HEK293T (cell line): ENCODE measurements at regions not wholly inside any gene's neighbourhood (a gene's known extent, or its start where the extent isn't known, plus 50 kb on each side); places are given as distances from the start of the nearest gene placed in this dataset.

Source experiments
- ARNT ChIP-seq: fragments of 450-650 bp; IDR thresholded peaks from 2 replicates; pipeline ENCODE4 v1.6.1; 2017; ENCODE audit warnings: mild to moderate bottlenecking
- BHLHE40 ChIP-seq: fragments of 450-650 bp; IDR thresholded peaks from 2 replicates; pipeline ENCODE4 v1.6.1; 2016; ENCODE audit warnings: mild to moderate bottlenecking, moderate library complexity, borderline replicate concordance
- FOXK2 ChIP-seq: fragments of 450-650 bp; IDR thresholded peaks from 2 replicates; pipeline ENCODE4 v1.6.1; 2016; ENCODE audit warnings: mild to moderate bottlenecking
- FOXM1 ChIP-seq: fragments of 450-650 bp; IDR thresholded peaks from 2 replicates; pipeline ENCODE4 v1.6.1; 2017; ENCODE audit warnings: mild to moderate bottlenecking, borderline replicate concordance
- HDGF ChIP-seq: fragments of 450-650 bp; IDR thresholded peaks from 2 replicates; pipeline ENCODE4 v1.6.1; 2017; ENCODE audit warnings: antibody characterized with exemption, borderline replicate concordance
- L3MBTL2 ChIP-seq: fragments of 450-650 bp; conservative IDR thresholded peaks from 2 replicates; pipeline ENCODE4 v1.6.1; 2016; ENCODE audit warnings: mild to moderate bottlenecking
- LEF1 ChIP-seq: fragments of 450-650 bp; IDR thresholded peaks from 2 replicates; pipeline ENCODE4 v1.6.1; 2017; ENCODE audit warnings: mild to moderate bottlenecking, borderline replicate concordance
- NFRKB ChIP-seq: fragments of 450-650 bp; IDR thresholded peaks from 2 replicates; pipeline ENCODE4 v1.6.1; 2016; ENCODE audit warnings: mild to moderate bottlenecking, moderate library complexity
- SP1 ChIP-seq: fragments of 450-650 bp; IDR thresholded peaks from 2 replicates; pipeline ENCODE4 v1.6.1; 2017
- SUZ12 ChIP-seq: fragments of 450-650 bp; IDR thresholded peaks from 2 replicates; pipeline ENCODE4 v1.6.1; 2016; ENCODE audit warnings: mild to moderate bottlenecking
- TARDBP ChIP-seq: fragments of 450-650 bp; IDR thresholded peaks from 2 replicates; pipeline ENCODE4 v1.6.1; 2016
- TF ChIP-seq, protein P1 (sequence below): fragments of 450-650 bp; IDR thresholded peaks from 2 replicates; pipeline ENCODE4 v1.6.1; 2016

DNA sequence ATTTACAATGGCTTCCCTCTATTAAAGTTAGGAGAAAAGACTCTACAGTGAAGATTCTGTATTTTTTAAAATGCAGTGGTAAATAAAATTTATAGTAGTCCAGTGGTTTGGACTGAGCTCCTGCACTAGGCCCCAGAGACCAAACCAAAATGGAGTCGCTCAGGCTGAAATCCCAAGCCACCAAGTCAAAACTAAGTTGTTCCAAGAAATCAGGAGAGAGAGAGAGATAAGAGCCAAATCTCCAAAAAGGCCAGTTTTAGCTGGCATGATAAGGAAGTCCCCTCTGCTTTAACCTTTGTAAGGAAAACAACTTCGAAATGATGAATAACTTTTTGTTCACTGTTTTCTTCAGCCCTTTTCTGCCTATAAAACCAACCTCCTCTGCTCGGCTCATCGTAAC, 265.9 kb upstream of the KLF14 start:
- no peak for TF ChIP-seq SP1
- no peak for TF ChIP-seq NFRKB
- TF ChIP-seq FOXM1, result no peak
- TF ChIP-seq HDGF, result no peak
- no peak for TF ChIP-seq FOXK2
- no peak for TF ChIP-seq BHLHE40
- TF ChIP-seq ARNT, result no peak
- no peak for TF ChIP-seq TARDBP
- TF ChIP-seq, protein P1, sequence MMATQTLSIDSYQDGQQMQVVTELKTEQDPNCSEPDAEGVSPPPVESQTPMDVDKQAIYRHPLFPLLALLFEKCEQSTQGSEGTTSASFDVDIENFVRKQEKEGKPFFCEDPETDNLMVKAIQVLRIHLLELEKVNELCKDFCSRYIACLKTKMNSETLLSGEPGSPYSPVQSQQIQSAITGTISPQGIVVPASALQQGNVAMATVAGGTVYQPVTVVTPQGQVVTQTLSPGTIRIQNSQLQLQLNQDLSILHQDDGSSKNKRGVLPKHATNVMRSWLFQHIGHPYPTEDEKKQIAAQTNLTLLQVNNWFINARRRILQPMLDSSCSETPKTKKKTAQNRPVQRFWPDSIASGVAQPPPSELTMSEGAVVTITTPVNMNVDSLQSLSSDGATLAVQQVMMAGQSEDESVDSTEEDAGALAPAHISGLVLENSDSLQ, result no peak
- TF ChIP-seq L3MBTL2, result no peak
- no peak for TF ChIP-seq SUZ12
- TF ChIP-seq LEF1, result no peak
